ENCODE measurements at regions not wholly inside any gene's neighbourhood (a gene's known extent, or its start where the extent isn't known, plus 50 kb on each side); places are given as distances from the start of the nearest gene placed in this dataset.
"Not testable (repeated sequence)": the region's sequence is repeated elsewhere in the genome, so short reads cannot be mapped to it uniquely, and the experiment has no call there.

GRCh38 chr6:134642819-134643218 is 307.1 kb downstream of the ALDH8A1 start:
- Histone ChIP-seq H3K36me3 (ENCODE audit: insufficient read depth, low read length) (no peaks in the 10 kb centered on the region), H3K4me3 (ENCODE audit: low read length) (no peak overlapping the region), H3K4me1 (ENCODE audit: insufficient read depth, low read length) (peaks cover 6% of the 10 kb centered on the region), H3K27ac (ENCODE audit: low read depth, low read length) (no peak overlapping the region), H3K9ac (ENCODE audit: low read depth, low read length) (no peak overlapping the region), H3K9me3 (ENCODE audit: insufficient read depth, low read depth, low read length) (no peaks in the 10 kb centered on the region), H3K27me3 (ENCODE audit: insufficient read depth, low read length) (no peaks in the 10 kb centered on the region)
- WGBS, result 98% methylated on average over 4 of the region's 4 CpGs

GRCh38 chr6:134642279-134642678 is 307.6 kb downstream of the ALDH8A1 start:
- Histone ChIP-seq H3K27me3 (ENCODE audit: insufficient read depth, low read length) (no peaks in the 10 kb centered on the region), H3K4me3 (ENCODE audit: low read length) (no peak overlapping the region), H3K36me3 (ENCODE audit: insufficient read depth, low read length) (no peaks in the 10 kb centered on the region), H3K9me3 (ENCODE audit: insufficient read depth, low read depth, low read length) (no peaks in the 10 kb centered on the region), H3K27ac (ENCODE audit: low read depth, low read length) (no peak overlapping the region), H3K4me1 (ENCODE audit: insufficient read depth, low read length) (peaks cover 12% of the 10 kb centered on the region), H3K9ac (ENCODE audit: low read depth, low read length) (no peak overlapping the region)
- WGBS, result 91% methylated on average over 2 of the region's 2 CpGs

GRCh38 chr6:134640975-134641429 is 308.9 kb downstream of the ALDH8A1 start:
- Histone ChIP-seq H3K9ac (ENCODE audit: low read depth, low read length) (no peak overlapping the region), H3K4me3 (ENCODE audit: low read length) (no peak overlapping the region), H3K27me3 (ENCODE audit: insufficient read depth, low read length) (no peaks in the 10 kb centered on the region), H3K4me1 (ENCODE audit: insufficient read depth, low read length) (peaks cover 16% of the 10 kb centered on the region), H3K36me3 (ENCODE audit: insufficient read depth, low read length) (no peaks in the 10 kb centered on the region), H3K9me3 (ENCODE audit: insufficient read depth, low read depth, low read length) (no peaks in the 10 kb centered on the region), H3K27ac (ENCODE audit: low read depth, low read length) (no peak overlapping the region)
- 81% methylated on average over 1 of the region's 1 CpG for WGBS

- H3K27ac ChIP-seq (ENCODE audit: low read depth, low read length), result no peak overlapping the region
- no peak overlapping the region for H3K4me3 ChIP-seq (ENCODE audit: low read length)
- H3K4me1 ChIP-seq (ENCODE audit: insufficient read depth, low read length), result peaks cover 16% of the 10 kb centered on the region
- WGBS, result 91% methylated on average over 4 of the region's 4 CpGs
- H3K27me3 ChIP-seq (ENCODE audit: insufficient read depth, low read length), result no peaks in the 10 kb centered on the region
- no peaks in the 10 kb centered on the region for H3K9me3 ChIP-seq (ENCODE audit: insufficient read depth, low read depth, low read length)
- H3K36me3 ChIP-seq (ENCODE audit: insufficient read depth, low read length), result no peaks in the 10 kb centered on the region
- H3K9ac ChIP-seq (ENCODE audit: low read depth, low read length), result no peak overlapping the region
These were observed 309.7 kb downstream of the ALDH8A1 start for GRCh38 chr6:134640229-134640628.

GRCh38 chr6:134637847-134638437 is 312.0 kb downstream of the ALDH8A1 start:
- H3K4me1 ChIP-seq (ENCODE audit: insufficient read depth, low read length), result peaks cover 16% of the 10 kb centered on the region
- no peak overlapping the region for H3K9ac ChIP-seq (ENCODE audit: low read depth, low read length)
- no peaks in the 10 kb centered on the region for H3K9me3 ChIP-seq (ENCODE audit: insufficient read depth, low read depth, low read length)
- no peak overlapping the region for H3K27ac ChIP-seq (ENCODE audit: low read depth, low read length)
- WGBS, result 67% methylated on average over 1 of the region's 1 CpG
- H3K27me3 ChIP-seq (ENCODE audit: insufficient read depth, low read length), result no peaks in the 10 kb centered on the region
- no peaks in the 10 kb centered on the region for H3K36me3 ChIP-seq (ENCODE audit: insufficient read depth, low read length)
- no peak overlapping the region for H3K4me3 ChIP-seq (ENCODE audit: low read length)

- WGBS, result 90% methylated on average over 5 of the region's 5 CpGs
- Histone ChIP-seq H3K27me3 (ENCODE audit: insufficient read depth, low read length) (no peaks in the 10 kb centered on the region), H3K4me1 (ENCODE audit: insufficient read depth, low read length) (peaks cover 16% of the 10 kb centered on the region), H3K27ac (ENCODE audit: low read depth, low read length) (no peak overlapping the region), H3K4me3 (ENCODE audit: low read length) (no peak overlapping the region), H3K36me3 (ENCODE audit: insufficient read depth, low read length) (no peaks in the 10 kb centered on the region), H3K9me3 (ENCODE audit: insufficient read depth, low read depth, low read length) (no peaks in the 10 kb centered on the region), H3K9ac (ENCODE audit: low read depth, low read length) (no peak overlapping the region)
These were observed 312.6 kb downstream of the ALDH8A1 start for GRCh38 chr6:134637282-134637681.

- Histone ChIP-seq H3K27me3 (ENCODE audit: insufficient read depth, low read length) (no peaks in the 10 kb centered on the region), H3K36me3 (ENCODE audit: insufficient read depth, low read length) (no peaks in the 10 kb centered on the region), H3K27ac (ENCODE audit: low read depth, low read length) (no peak overlapping the region), H3K9me3 (ENCODE audit: insufficient read depth, low read depth, low read length) (no peaks in the 10 kb centered on the region), H3K9ac (ENCODE audit: low read depth, low read length) (no peak overlapping the region), H3K4me3 (ENCODE audit: low read length) (no peak overlapping the region), H3K4me1 (ENCODE audit: insufficient read depth, low read length) (peaks cover 16% of the 10 kb centered on the region)
- 94% methylated on average over 7 of the region's 7 CpGs for WGBS
These were observed 313.6 kb downstream of the ALDH8A1 start for GRCh38 chr6:134636186-134636799.

- no peak overlapping the region for H3K27ac ChIP-seq (ENCODE audit: low read depth, low read length)
- H3K4me1 ChIP-seq (ENCODE audit: insufficient read depth, low read length), result peaks cover 16% of the 10 kb centered on the region
- H3K9me3 ChIP-seq (ENCODE audit: insufficient read depth, low read depth, low read length), result no peaks in the 10 kb centered on the region
- H3K36me3 ChIP-seq (ENCODE audit: insufficient read depth, low read length), result no peaks in the 10 kb centered on the region
- H3K9ac ChIP-seq (ENCODE audit: low read depth, low read length), result no peak overlapping the region
- no peaks in the 10 kb centered on the region for H3K27me3 ChIP-seq (ENCODE audit: insufficient read depth, low read length)
- H3K4me3 ChIP-seq (ENCODE audit: low read length), result no peak overlapping the region
- WGBS, result 92% methylated on average over 3 of the region's 3 CpGs
These were observed 314.9 kb downstream of the ALDH8A1 start for GRCh38 chr6:134634966-134635365.

- no peak overlapping the region for H3K27ac ChIP-seq (ENCODE audit: low read depth, low read length)
- no peak overlapping the region for H3K4me3 ChIP-seq (ENCODE audit: low read length)
- H3K36me3 ChIP-seq (ENCODE audit: insufficient read depth, low read length), result no peaks in the 10 kb centered on the region
- no peaks in the 10 kb centered on the region for H3K9me3 ChIP-seq (ENCODE audit: insufficient read depth, low read depth, low read length)
- no peaks in the 10 kb centered on the region for H3K27me3 ChIP-seq (ENCODE audit: insufficient read depth, low read length)
- H3K4me1 ChIP-seq (ENCODE audit: insufficient read depth, low read length), result peaks cover 16% of the 10 kb centered on the region
- WGBS, result 83% methylated on average over 1 of the region's 3 CpGs
- no peak overlapping the region for H3K9ac ChIP-seq (ENCODE audit: low read depth, low read length)
These were observed 315.4 kb downstream of the ALDH8A1 start for GRCh38 chr6:134634466-134634865.

GRCh38 chr6:134632982-134633940 is 315.3 kb upstream of the SGK1 start:
- H3K27ac ChIP-seq (ENCODE audit: low read depth, low read length); H3K9me3 ChIP-seq (ENCODE audit: insufficient read depth, low read depth, low read length); H3K9ac ChIP-seq (ENCODE audit: low read depth, low read length); H3K36me3 ChIP-seq (ENCODE audit: insufficient read depth, low read length); H3K27me3 ChIP-seq (ENCODE audit: insufficient read depth, low read length); H3K4me3 ChIP-seq (ENCODE audit: low read length): not testable (repeated sequence)
- peaks cover 14% of the 10 kb centered on the region for H3K4me1 ChIP-seq (ENCODE audit: insufficient read depth, low read length)
- WGBS, result 97% methylated on average over 48 of the region's 48 CpGs

GRCh38 chr6:134632024-134632423 is 314.1 kb upstream of the SGK1 start:
- H3K27me3 ChIP-seq (ENCODE audit: insufficient read depth, low read length), result no peaks in the 10 kb centered on the region
- H3K9me3 ChIP-seq (ENCODE audit: insufficient read depth, low read depth, low read length), result no peaks in the 10 kb centered on the region
- H3K4me3 ChIP-seq (ENCODE audit: low read length), result no peak overlapping the region
- H3K9ac ChIP-seq (ENCODE audit: low read depth, low read length), result no peak overlapping the region
- no peak overlapping the region for H3K27ac ChIP-seq (ENCODE audit: low read depth, low read length)
- WGBS, result 96% methylated on average over 4 of the region's 4 CpGs
- H3K4me1 ChIP-seq (ENCODE audit: insufficient read depth, low read length), result peaks cover 2% of the 10 kb centered on the region; the same call in 1 of the 2 replicates
- no peaks in the 10 kb centered on the region for H3K36me3 ChIP-seq (ENCODE audit: insufficient read depth, low read length)
